ENCODE measurements at regions not wholly inside any gene's neighbourhood (a gene's known extent, or its start where the extent isn't known, plus 50 kb on each side); places are given as distances from the start of the nearest gene placed in this dataset.

- no peaks in the 10 kb centered on the region for H3K9me1 ChIP-seq (replicated peaks; ENCODE audit: control insufficient read depth, extremely low read depth, insufficient read depth, low read length)
- H3K27me3 ChIP-seq (ENCODE audit: control insufficient read depth in 2 of 2, insufficient read depth in 2 of 2, low read length in 2 of 2) = no peaks in the 10 kb centered on the region
- no peak overlapping the region for H3K27ac ChIP-seq (ENCODE audit: insufficient read depth, low read depth, low read length)
- no peaks in the 10 kb centered on the region for H3K79me2 ChIP-seq (ENCODE audit: control insufficient read depth, insufficient read depth, low read length)
- dilution Hi-C loops (cut with MboI; ENCODE audit: extremely low pct_ligation_motif_present, low sequenced_read_pairs) (no loop called here), intact Hi-C loops (cut with micrococcal nuclease) (no loop called here)
- no TSS peak for BruUV-seq (replicated peaks)
- H3K4me3 ChIP-seq (replicated peaks in 1 of 3; ENCODE audit: insufficient read depth in 1 of 3, low read depth in 1 of 3, low read length in 3 of 3) = no peak overlapping the region
- TF ChIP-seq POLR2AphosphoS5 (IDR thresholded peaks at IDR 0.05; ENCODE audit: insufficient read depth, low read depth, low read length) = no peak
- no peak for TF ChIP-seq GATA2 (IDR thresholded peaks at IDR 0.05; ENCODE audit: insufficient read depth, insufficient read length, low read depth, low read length)
- no peak for TF ChIP-seq MAX (IDR thresholded peaks at IDR 0.05; ENCODE audit: insufficient read depth, insufficient read length)
- no peak for TF ChIP-seq FOS (IDR thresholded peaks at IDR 0.05; ENCODE audit: borderline replicate concordance, insufficient read depth, low read length)
- TF ChIP-seq CTCF (IDR thresholded peaks at IDR 0.05; ENCODE audit: extremely low read depth in 1 of 2, insufficient read depth in 1 of 2, low read depth in 1 of 2, low read length in 2 of 2) = no peak
- TF ChIP-seq POLR2A (IDR thresholded peaks at IDR 0.05; ENCODE audit: low read depth, low read length) = no peak
- no peaks in the 10 kb centered on the region for H3K4me1 ChIP-seq (ENCODE audit: control insufficient read depth, extremely low read depth, insufficient read depth, low read length)
- FAIRE-seq (no peak), DNase-seq (ENCODE audit: low read depth, low spot score) (no peak)
- CTCF ChIA-PET = no interaction called here
- POLR2A ChIA-PET = no interaction called here
- no peak overlapping the region for H3K9ac ChIP-seq (replicated peaks; ENCODE audit: extremely low read depth, insufficient read depth, low read length)
- H4K20me1 ChIP-seq (replicated peaks; ENCODE audit: control insufficient read depth, extremely low read depth, insufficient read depth, low read length) = no peaks in the 10 kb centered on the region
- no peak overlapping the region for H2AFZ ChIP-seq (ENCODE audit: low read depth, low read length)
- no peaks in the 10 kb centered on the region for H3K36me3 ChIP-seq (ENCODE audit: control insufficient read depth in 2 of 2, extremely low read depth in 1 of 2, insufficient read depth in 2 of 2, low read length in 2 of 2)
- H3K4me2 ChIP-seq (ENCODE audit: insufficient read depth, low read length) = no peak overlapping the region
- H3K9me3 ChIP-seq (replicated peaks; ENCODE audit: control insufficient read depth, insufficient read depth, low read length) = no peaks in the 10 kb centered on the region
These were observed 991.9 kb downstream of the NLGN4X start for GRCh38 chrX:5236749-5237148.

- Histone ChIP-seq H3K4me3 (replicated peaks in 1 of 3; ENCODE audit: insufficient read depth in 1 of 3, low read depth in 1 of 3, low read length in 3 of 3) (no peak overlapping the region), H3K4me1 (ENCODE audit: control insufficient read depth, extremely low read depth, insufficient read depth, low read length) (no peaks in the 10 kb centered on the region), H3K27ac (ENCODE audit: insufficient read depth, low read depth, low read length) (no peak overlapping the region), H3K9me1 (replicated peaks; ENCODE audit: control insufficient read depth, extremely low read depth, insufficient read depth, low read length) (no peaks in the 10 kb centered on the region), H3K79me2 (ENCODE audit: control insufficient read depth, insufficient read depth, low read length) (no peaks in the 10 kb centered on the region), H3K4me2 (ENCODE audit: insufficient read depth, low read length) (no peak overlapping the region), H3K36me3 (ENCODE audit: control insufficient read depth in 2 of 2, extremely low read depth in 1 of 2, insufficient read depth in 2 of 2, low read length in 2 of 2) (no peaks in the 10 kb centered on the region), H2AFZ (ENCODE audit: low read depth, low read length) (no peak overlapping the region), H3K9me3 (replicated peaks; ENCODE audit: control insufficient read depth, insufficient read depth, low read length) (no peaks in the 10 kb centered on the region), H3K27me3 (ENCODE audit: control insufficient read depth in 2 of 2, insufficient read depth in 2 of 2, low read length in 2 of 2) (no peaks in the 10 kb centered on the region), H3K9ac (replicated peaks; ENCODE audit: extremely low read depth, insufficient read depth, low read length) (no peak overlapping the region), H4K20me1 (replicated peaks; ENCODE audit: control insufficient read depth, extremely low read depth, insufficient read depth, low read length) (no peaks in the 10 kb centered on the region)
- FAIRE-seq = no peak
- ChIA-PET POLR2A (no interaction called here), CTCF (no interaction called here)
- intact Hi-C loops (cut with micrococcal nuclease) (no loop called here), dilution Hi-C loops (cut with MboI; ENCODE audit: extremely low pct_ligation_motif_present, low sequenced_read_pairs) (no loop called here)
- TF ChIP-seq POLR2AphosphoS5 (IDR thresholded peaks at IDR 0.05; ENCODE audit: insufficient read depth, low read depth, low read length) (no peak), FOS (IDR thresholded peaks at IDR 0.05; ENCODE audit: borderline replicate concordance, insufficient read depth, low read length) (no peak), MAX (IDR thresholded peaks at IDR 0.05; ENCODE audit: insufficient read depth, insufficient read length) (no peak), JUN (IDR thresholded peaks at IDR 0.05; ENCODE audit: borderline replicate concordance, insufficient read depth, insufficient read length, low read depth) (no peak), MYC (IDR thresholded peaks at IDR 0.05; ENCODE audit: low read depth, low read length) (no peak), POLR2A (IDR thresholded peaks at IDR 0.05; ENCODE audit: low read depth, low read length) (no peak), CTCF (IDR thresholded peaks at IDR 0.05; ENCODE audit: extremely low read depth in 1 of 2, insufficient read depth in 1 of 2, low read depth in 1 of 2, low read length in 2 of 2) (no peak), EZH2 (IDR thresholded peaks at IDR 0.05; ENCODE audit: borderline replicate concordance, low read depth, low read length, severe bottlenecking) (no peak)
- BruUV-seq (replicated peaks) = no TSS peak
- no peak for DNase-seq (ENCODE audit: low read depth, low spot score)
These were observed 992.6 kb downstream of the NLGN4X start for GRCh38 chrX:5236096-5236495.
